Testis (tissue), 2 donors: ENCODE measurements at regions not wholly inside any gene's neighbourhood (a gene's known extent, or its start where the extent isn't known, plus 50 kb on each side); places are given as distances from the start of the nearest gene placed in this dataset.

ENCODE experiments used
- CTCF ChIP-seq, 3 experiments: fragments of 450-650 bp in 2 of 3; fragments of 200-600 bp in 1 of 3; sonication (generic) in 1 of 3; IDR thresholded peaks; one replicate each; pipeline ENCODE4 v1.5.1; 2016 to 2019; ENCODE audit warnings: antibody characterized with exemption in 3 of 3, mild to moderate bottlenecking in 2 of 3, moderate library complexity in 1 of 3
- POLR2A ChIP-seq: fragments of 450-650 bp; IDR thresholded peaks from one replicate; pipeline ENCODE4 v1.6.1; 2017; ENCODE audit warnings: antibody characterized with exemption, mild to moderate bottlenecking, moderate library complexity

GRCh38 chr6:84576029-84576428 lies 188.4 kb downstream of the TBX18 start:
- TF ChIP-seq POLR2A (no peak), CTCF (IDR thresholded peaks at IDR 0.05) (no peak)
